ENCODE measurements at regions not wholly inside any gene's neighbourhood (a gene's known extent, or its start where the extent isn't known, plus 50 kb on each side); places are given as distances from the start of the nearest gene placed in this dataset.

DNA sequence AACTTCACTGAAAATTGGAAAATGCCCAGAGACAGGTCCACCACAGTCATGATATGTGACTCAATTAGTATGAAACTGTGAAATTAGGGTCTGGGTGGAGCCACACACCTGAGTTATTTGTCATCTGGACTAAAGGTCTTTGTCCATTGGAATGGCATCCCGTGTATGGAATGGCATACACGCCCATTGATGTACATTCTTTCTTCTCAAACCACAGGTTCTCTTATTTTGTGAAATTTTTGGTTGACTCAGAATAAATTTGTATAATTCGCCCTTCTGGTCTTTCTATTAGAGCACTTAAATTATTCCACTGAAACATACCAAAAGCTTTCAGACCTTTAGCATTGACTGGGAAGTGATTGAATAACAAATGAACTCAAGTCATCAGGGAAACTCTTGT lies 66.8 kb upstream of the UBE2E1 start:
- TF ChIP-seq EZH2 (IDR thresholded peaks at IDR 0.05; ENCODE audit: borderline replicate concordance, insufficient read depth, low read length, poor library complexity, severe bottlenecking) (no peak), RAD21 (conservative IDR thresholded peaks at IDR 0.05) (no peak), MXI1 (conservative IDR thresholded peaks at IDR 0.05; ENCODE audit: poor library complexity, severe bottlenecking) (no peak), POLR2AphosphoS5 (IDR thresholded peaks at IDR 0.05) (no peak)
- TF ChIP-seq, protein P1, sequence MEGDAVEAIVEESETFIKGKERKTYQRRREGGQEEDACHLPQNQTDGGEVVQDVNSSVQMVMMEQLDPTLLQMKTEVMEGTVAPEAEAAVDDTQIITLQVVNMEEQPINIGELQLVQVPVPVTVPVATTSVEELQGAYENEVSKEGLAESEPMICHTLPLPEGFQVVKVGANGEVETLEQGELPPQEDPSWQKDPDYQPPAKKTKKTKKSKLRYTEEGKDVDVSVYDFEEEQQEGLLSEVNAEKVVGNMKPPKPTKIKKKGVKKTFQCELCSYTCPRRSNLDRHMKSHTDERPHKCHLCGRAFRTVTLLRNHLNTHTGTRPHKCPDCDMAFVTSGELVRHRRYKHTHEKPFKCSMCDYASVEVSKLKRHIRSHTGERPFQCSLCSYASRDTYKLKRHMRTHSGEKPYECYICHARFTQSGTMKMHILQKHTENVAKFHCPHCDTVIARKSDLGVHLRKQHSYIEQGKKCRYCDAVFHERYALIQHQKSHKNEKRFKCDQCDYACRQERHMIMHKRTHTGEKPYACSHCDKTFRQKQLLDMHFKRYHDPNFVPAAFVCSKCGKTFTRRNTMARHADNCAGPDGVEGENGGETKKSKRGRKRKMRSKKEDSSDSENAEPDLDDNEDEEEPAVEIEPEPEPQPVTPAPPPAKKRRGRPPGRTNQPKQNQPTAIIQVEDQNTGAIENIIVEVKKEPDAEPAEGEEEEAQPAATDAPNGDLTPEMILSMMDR (IDR thresholded peaks at IDR 0.05; ENCODE audit: poor library complexity, severe bottlenecking) = no peak
- TF ChIP-seq, protein P2, sequence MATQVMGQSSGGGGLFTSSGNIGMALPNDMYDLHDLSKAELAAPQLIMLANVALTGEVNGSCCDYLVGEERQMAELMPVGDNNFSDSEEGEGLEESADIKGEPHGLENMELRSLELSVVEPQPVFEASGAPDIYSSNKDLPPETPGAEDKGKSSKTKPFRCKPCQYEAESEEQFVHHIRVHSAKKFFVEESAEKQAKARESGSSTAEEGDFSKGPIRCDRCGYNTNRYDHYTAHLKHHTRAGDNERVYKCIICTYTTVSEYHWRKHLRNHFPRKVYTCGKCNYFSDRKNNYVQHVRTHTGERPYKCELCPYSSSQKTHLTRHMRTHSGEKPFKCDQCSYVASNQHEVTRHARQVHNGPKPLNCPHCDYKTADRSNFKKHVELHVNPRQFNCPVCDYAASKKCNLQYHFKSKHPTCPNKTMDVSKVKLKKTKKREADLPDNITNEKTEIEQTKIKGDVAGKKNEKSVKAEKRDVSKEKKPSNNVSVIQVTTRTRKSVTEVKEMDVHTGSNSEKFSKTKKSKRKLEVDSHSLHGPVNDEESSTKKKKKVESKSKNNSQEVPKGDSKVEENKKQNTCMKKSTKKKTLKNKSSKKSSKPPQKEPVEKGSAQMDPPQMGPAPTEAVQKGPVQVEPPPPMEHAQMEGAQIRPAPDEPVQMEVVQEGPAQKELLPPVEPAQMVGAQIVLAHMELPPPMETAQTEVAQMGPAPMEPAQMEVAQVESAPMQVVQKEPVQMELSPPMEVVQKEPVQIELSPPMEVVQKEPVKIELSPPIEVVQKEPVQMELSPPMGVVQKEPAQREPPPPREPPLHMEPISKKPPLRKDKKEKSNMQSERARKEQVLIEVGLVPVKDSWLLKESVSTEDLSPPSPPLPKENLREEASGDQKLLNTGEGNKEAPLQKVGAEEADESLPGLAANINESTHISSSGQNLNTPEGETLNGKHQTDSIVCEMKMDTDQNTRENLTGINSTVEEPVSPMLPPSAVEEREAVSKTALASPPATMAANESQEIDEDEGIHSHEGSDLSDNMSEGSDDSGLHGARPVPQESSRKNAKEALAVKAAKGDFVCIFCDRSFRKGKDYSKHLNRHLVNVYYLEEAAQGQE (IDR thresholded peaks at IDR 0.05; ENCODE audit: borderline replicate concordance) = no peak

Measured in neural cell (in vitro differentiated cells).